ENCODE measurements at regions not wholly inside any gene's neighbourhood (a gene's known extent, or its start where the extent isn't known, plus 50 kb on each side); places are given as distances from the start of the nearest gene placed in this dataset.
"Not testable (repeated sequence)": the region's sequence is repeated elsewhere in the genome, so short reads cannot be mapped to it uniquely, and the experiment has no call there.

GRCh38 chr4:19164334-19164733 lies 1087.4 kb upstream of the SLIT2 start:
- DNase-seq: no peak
- Mint-ChIP-seq H3K9me3 (ENCODE audit: unreplicated experiment) (peaks cover 1% of the 10 kb centered on the region), H3K36me3 (ENCODE audit: unreplicated experiment) (no peaks in the 10 kb centered on the region), H3K4me3 (ENCODE audit: unreplicated experiment) (no peak overlapping the region), H3K27me3 (ENCODE audit: unreplicated experiment) (no peaks in the 10 kb centered on the region), H3K27ac (ENCODE audit: unreplicated experiment) (no peak overlapping the region), H3K4me1 (ENCODE audit: low read depth, unreplicated experiment) (no peaks in the 10 kb centered on the region)
- TF ChIP-seq, protein P1, sequence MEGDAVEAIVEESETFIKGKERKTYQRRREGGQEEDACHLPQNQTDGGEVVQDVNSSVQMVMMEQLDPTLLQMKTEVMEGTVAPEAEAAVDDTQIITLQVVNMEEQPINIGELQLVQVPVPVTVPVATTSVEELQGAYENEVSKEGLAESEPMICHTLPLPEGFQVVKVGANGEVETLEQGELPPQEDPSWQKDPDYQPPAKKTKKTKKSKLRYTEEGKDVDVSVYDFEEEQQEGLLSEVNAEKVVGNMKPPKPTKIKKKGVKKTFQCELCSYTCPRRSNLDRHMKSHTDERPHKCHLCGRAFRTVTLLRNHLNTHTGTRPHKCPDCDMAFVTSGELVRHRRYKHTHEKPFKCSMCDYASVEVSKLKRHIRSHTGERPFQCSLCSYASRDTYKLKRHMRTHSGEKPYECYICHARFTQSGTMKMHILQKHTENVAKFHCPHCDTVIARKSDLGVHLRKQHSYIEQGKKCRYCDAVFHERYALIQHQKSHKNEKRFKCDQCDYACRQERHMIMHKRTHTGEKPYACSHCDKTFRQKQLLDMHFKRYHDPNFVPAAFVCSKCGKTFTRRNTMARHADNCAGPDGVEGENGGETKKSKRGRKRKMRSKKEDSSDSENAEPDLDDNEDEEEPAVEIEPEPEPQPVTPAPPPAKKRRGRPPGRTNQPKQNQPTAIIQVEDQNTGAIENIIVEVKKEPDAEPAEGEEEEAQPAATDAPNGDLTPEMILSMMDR (IDR thresholded peaks at IDR 0.05; ENCODE audit: partially characterized antibody, unreplicated experiment): no peak

- no peak for DNase-seq
- TF ChIP-seq, protein P1 (IDR thresholded peaks at IDR 0.05; ENCODE audit: partially characterized antibody, unreplicated experiment): no peak
- no peaks in the 10 kb centered on the region for H3K4me1 Mint-ChIP-seq (ENCODE audit: low read depth, unreplicated experiment)
- no peak overlapping the region for H3K27ac Mint-ChIP-seq (ENCODE audit: unreplicated experiment)
- no peaks in the 10 kb centered on the region for H3K9me3 Mint-ChIP-seq (ENCODE audit: unreplicated experiment)
- H3K27me3 Mint-ChIP-seq (ENCODE audit: unreplicated experiment): no peaks in the 10 kb centered on the region
- no peak overlapping the region for H3K4me3 Mint-ChIP-seq (ENCODE audit: unreplicated experiment)
- peaks cover 15% of the 10 kb centered on the region for H3K36me3 Mint-ChIP-seq (ENCODE audit: unreplicated experiment)
Observed at GRCh38 chr4:19159874-19160273, 1091.8 kb upstream of the SLIT2 start.

GRCh38 chr4:19158107-19158809 lies 1093.4 kb upstream of the SLIT2 start:
- Mint-ChIP-seq H3K27ac (ENCODE audit: unreplicated experiment) (no peak overlapping the region), H3K4me3 (ENCODE audit: unreplicated experiment) (no peak overlapping the region), H3K36me3 (ENCODE audit: unreplicated experiment) (peaks cover 16% of the 10 kb centered on the region), H3K9me3 (ENCODE audit: unreplicated experiment) (peaks cover 2% of the 10 kb centered on the region), H3K4me1 (ENCODE audit: low read depth, unreplicated experiment) (no peaks in the 10 kb centered on the region), H3K27me3 (ENCODE audit: unreplicated experiment) (no peaks in the 10 kb centered on the region)
- TF ChIP-seq, protein P1 (IDR thresholded peaks at IDR 0.05; ENCODE audit: partially characterized antibody, unreplicated experiment): no peak
- no peak for DNase-seq

DNA sequence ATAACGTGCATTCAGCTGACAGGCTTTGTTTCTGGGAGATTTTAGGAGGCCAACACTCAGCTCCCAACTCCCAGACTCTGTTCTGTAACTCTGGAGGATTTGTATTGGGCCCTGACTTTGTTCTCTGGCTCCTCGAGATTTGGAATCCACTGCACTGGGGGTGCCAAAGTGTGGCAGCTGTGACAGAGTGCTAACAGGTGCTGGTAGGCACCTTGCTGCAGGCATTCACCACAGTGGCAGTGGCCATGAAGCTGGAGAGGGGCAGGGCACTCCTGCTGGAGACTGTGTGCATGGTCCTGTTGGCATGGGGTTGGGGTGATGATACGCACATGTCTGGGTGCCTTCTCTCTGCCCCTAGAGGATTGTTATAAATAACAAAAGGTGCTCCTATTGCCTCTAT lies 1094.9 kb upstream of the SLIT2 start:
- no peak overlapping the region for H3K4me3 Mint-ChIP-seq (ENCODE audit: unreplicated experiment)
- no peaks in the 10 kb centered on the region for H3K4me1 Mint-ChIP-seq (ENCODE audit: low read depth, unreplicated experiment)
- TF ChIP-seq, protein P1 (IDR thresholded peaks at IDR 0.05; ENCODE audit: partially characterized antibody, unreplicated experiment): no peak
- peaks cover 2% of the 10 kb centered on the region for H3K9me3 Mint-ChIP-seq (ENCODE audit: unreplicated experiment)
- H3K27me3 Mint-ChIP-seq (ENCODE audit: unreplicated experiment): no peaks in the 10 kb centered on the region
- H3K36me3 Mint-ChIP-seq (ENCODE audit: unreplicated experiment): peaks cover 16% of the 10 kb centered on the region
- DNase-seq: no peak
- H3K27ac Mint-ChIP-seq (ENCODE audit: unreplicated experiment): no peak overlapping the region

GRCh38 chr4:19155568-19155967 lies 1096.1 kb upstream of the SLIT2 start:
- Mint-ChIP-seq H3K36me3 (ENCODE audit: unreplicated experiment) (peaks cover 16% of the 10 kb centered on the region), H3K4me1 (ENCODE audit: low read depth, unreplicated experiment) (no peaks in the 10 kb centered on the region), H3K4me3 (ENCODE audit: unreplicated experiment) (no peak overlapping the region), H3K9me3 (ENCODE audit: unreplicated experiment) (peaks cover 2% of the 10 kb centered on the region), H3K27ac (ENCODE audit: unreplicated experiment) (no peak overlapping the region), H3K27me3 (ENCODE audit: unreplicated experiment) (no peaks in the 10 kb centered on the region)
- no peak for DNase-seq
- TF ChIP-seq, protein P1 (IDR thresholded peaks at IDR 0.05; ENCODE audit: partially characterized antibody, unreplicated experiment): no peak

- not testable (repeated sequence) for DNase-seq; H3K4me3 Mint-ChIP-seq (ENCODE audit: unreplicated experiment); H3K27ac Mint-ChIP-seq (ENCODE audit: unreplicated experiment); H3K9me3 Mint-ChIP-seq (ENCODE audit: unreplicated experiment); H3K27me3 Mint-ChIP-seq (ENCODE audit: unreplicated experiment); H3K4me1 Mint-ChIP-seq (ENCODE audit: low read depth, unreplicated experiment)
- H3K36me3 Mint-ChIP-seq (ENCODE audit: unreplicated experiment): peaks cover 16% of the 10 kb centered on the region
Observed at GRCh38 chr4:19154267-19154666, 1097.4 kb upstream of the SLIT2 start.

Data from glutamatergic neuron (in vitro differentiated cells).